ENCODE measurements at regions not wholly inside any gene's neighbourhood (a gene's known extent, or its start where the extent isn't known, plus 50 kb on each side); places are given as distances from the start of the nearest gene placed in this dataset.

- H3K27ac Mint-ChIP-seq: no peak overlapping the region
- no peak for DNase-seq
- peaks cover 4% of the 10 kb centered on the region for H3K9me3 Mint-ChIP-seq
- no peak overlapping the region for H3K4me3 Mint-ChIP-seq
- H3K27me3 Mint-ChIP-seq: no peaks in the 10 kb centered on the region
- peaks cover 6% of the 10 kb centered on the region for H3K36me3 Mint-ChIP-seq
- H3K4me1 Mint-ChIP-seq: peaks cover 19% of the 10 kb centered on the region
These were observed 130.8 kb downstream of the DNAJB6 start for GRCh38 chr7:157467496-157468212.

DNA sequence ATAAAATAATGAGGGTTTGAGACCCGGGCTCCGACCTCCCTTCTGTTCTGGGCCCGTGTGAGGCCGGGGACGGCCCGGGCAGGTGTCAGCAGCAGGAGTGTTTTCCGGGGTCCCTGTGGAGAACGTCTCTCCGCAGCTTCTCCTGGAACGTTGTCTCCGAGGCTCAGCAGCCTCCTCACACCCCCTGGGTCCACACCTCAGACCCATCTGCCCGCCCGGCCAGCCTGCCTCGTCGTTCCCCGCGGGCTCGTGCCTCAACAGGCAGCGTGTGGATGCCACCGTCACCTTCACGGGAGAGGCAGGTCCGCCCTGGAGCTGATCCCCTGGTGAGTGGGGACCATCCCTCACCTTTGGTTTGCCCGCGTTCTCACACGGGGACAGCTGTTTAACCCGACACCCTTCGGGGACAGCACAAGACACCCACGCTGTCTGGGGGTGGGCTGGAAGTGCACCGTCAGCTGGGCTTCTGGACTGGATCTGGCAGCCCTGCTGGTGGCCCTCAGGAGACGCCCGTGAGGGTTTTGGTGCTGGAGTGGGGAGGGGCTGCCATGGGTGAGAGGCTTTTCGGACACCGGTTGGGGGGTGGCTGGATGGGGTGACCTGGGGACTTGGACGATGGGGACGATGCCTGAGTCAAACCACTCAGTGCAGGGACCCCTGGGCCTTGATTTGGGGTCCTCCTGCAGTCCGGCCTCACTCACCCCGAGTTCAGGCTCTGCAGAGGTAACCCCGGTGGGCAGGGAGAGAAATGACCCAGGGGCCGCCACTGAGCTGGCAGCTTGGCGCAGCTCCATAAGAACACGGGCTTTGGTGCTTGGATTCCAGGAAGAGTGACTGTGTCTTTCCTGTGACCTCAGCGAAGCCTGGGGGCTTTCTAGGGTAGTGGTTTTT lies 131.7 kb downstream of the DNAJB6 start:
- H3K4me3 Mint-ChIP-seq: no peak overlapping the region
- no peak for DNase-seq
- peaks cover 18% of the 10 kb centered on the region for H3K4me1 Mint-ChIP-seq
- no peaks in the 10 kb centered on the region for H3K27me3 Mint-ChIP-seq
- peaks cover 12% of the 10 kb centered on the region for H3K9me3 Mint-ChIP-seq
- H3K27ac Mint-ChIP-seq: no peak overlapping the region
- peaks cover 14% of the 10 kb centered on the region for H3K36me3 Mint-ChIP-seq

- Mint-ChIP-seq H3K9me3 (peaks cover 17% of the 10 kb centered on the region), H3K4me3 (no peak overlapping the region), H3K4me1 (peaks cover 18% of the 10 kb centered on the region), H3K36me3 (peaks cover 20% of the 10 kb centered on the region), H3K27ac (no peak overlapping the region), H3K27me3 (no peaks in the 10 kb centered on the region)
- DNase-seq: no peak
These were observed 132.6 kb downstream of the DNAJB6 start for GRCh38 chr7:157469181-157470016.

DNA sequence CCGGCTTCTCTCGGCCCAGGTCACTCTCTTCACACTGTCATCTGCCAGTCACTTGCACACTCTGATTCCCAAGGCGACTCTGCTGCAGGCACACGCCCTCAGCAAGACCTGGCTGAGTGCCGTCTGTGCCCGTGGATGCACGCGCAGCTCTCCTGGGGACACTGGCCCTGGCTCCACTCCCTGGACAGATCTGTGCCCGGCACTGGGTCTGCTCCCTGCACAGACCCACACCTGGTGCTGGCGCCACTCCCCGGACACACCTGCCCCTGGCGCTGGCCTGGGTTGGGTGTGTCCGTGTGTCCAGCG lies 133.2 kb downstream of the DNAJB6 start:
- no peaks in the 10 kb centered on the region for H3K27me3 Mint-ChIP-seq
- H3K36me3 Mint-ChIP-seq: peaks cover 24% of the 10 kb centered on the region
- H3K4me3 Mint-ChIP-seq: no peak overlapping the region

GRCh38 chr7:157470701-157471131 lies 133.9 kb downstream of the DNAJB6 start:
- Mint-ChIP-seq H3K9me3 (peaks cover 23% of the 10 kb centered on the region), H3K27me3 (no peaks in the 10 kb centered on the region), H3K4me3 (no peak overlapping the region), H3K36me3 (peaks cover 25% of the 10 kb centered on the region), H3K4me1 (peaks cover 18% of the 10 kb centered on the region), H3K27ac (no peak overlapping the region)
- no peak for DNase-seq

More for the DNA sequence above, 133.2 kb downstream of the DNAJB6 start:
- Mint-ChIP-seq H3K4me1 (peaks cover 18% of the 10 kb centered on the region), H3K27ac (no peak overlapping the region), H3K9me3 (peaks cover 22% of the 10 kb centered on the region)
- no peak for DNase-seq

- Mint-ChIP-seq H3K4me3 (no peak overlapping the region), H3K9me3 (peaks cover 23% of the 10 kb centered on the region), H3K36me3 (peaks cover 25% of the 10 kb centered on the region), H3K4me1 (peaks cover 18% of the 10 kb centered on the region), H3K27me3 (no peaks in the 10 kb centered on the region), H3K27ac (no peak overlapping the region)
- no peak for DNase-seq
These were observed 134.7 kb downstream of the DNAJB6 start for GRCh38 chr7:157471259-157472125.

GRCh38 chr7:157472311-157473050 lies 135.7 kb downstream of the DNAJB6 start:
- Mint-ChIP-seq H3K4me3 (no peak overlapping the region), H3K27me3 (no peaks in the 10 kb centered on the region), H3K9me3 (peaks cover 23% of the 10 kb centered on the region), H3K4me1 (peaks cover 21% of the 10 kb centered on the region), H3K36me3 (peaks cover 25% of the 10 kb centered on the region), H3K27ac (no peak overlapping the region)
- no peak for DNase-seq

DNA sequence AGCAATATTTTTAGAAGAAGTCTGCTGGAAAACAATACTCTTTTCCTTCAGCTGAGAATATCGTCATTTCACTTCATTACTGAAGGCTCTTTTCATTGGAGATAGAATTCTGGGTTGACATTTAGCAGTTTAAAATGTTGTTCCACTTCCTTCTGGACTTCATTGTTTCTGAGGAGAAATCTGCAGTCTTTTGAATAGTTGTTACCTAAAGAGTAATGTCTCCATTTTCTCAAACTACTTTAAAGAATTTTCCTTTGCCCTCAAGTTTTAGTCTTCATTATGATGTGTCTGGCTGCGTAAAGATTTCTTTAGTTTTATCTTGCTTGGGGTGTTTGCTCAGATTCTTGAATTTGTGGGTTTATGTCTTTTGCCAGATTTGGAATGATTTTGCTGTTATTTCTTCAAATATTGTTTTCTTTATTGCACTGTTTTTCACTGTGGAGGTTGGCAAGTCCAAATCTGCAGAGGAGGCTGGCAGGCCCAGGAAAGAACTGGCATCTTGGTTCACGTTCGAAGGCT lies 136.3 kb downstream of the DNAJB6 start:
- no peaks in the 10 kb centered on the region for H3K27me3 Mint-ChIP-seq
- H3K36me3 Mint-ChIP-seq: peaks cover 25% of the 10 kb centered on the region
- peak overlapping the region; percentile 8 for H3K27ac Mint-ChIP-seq
- H3K9me3 Mint-ChIP-seq: peaks cover 23% of the 10 kb centered on the region
- H3K4me1 Mint-ChIP-seq: peaks cover 24% of the 10 kb centered on the region
- DNase-seq: no peak
- no peak overlapping the region for H3K4me3 Mint-ChIP-seq

GRCh38 chr7:157474685-157475084 lies 137.9 kb downstream of the DNAJB6 start:
- no peak for DNase-seq
- H3K36me3 Mint-ChIP-seq: peaks cover 25% of the 10 kb centered on the region
- no peaks in the 10 kb centered on the region for H3K27me3 Mint-ChIP-seq
- H3K27ac Mint-ChIP-seq: no peak overlapping the region
- peaks cover 23% of the 10 kb centered on the region for H3K9me3 Mint-ChIP-seq
- H3K4me3 Mint-ChIP-seq: no peak overlapping the region
- H3K4me1 Mint-ChIP-seq: peaks cover 24% of the 10 kb centered on the region

DNA sequence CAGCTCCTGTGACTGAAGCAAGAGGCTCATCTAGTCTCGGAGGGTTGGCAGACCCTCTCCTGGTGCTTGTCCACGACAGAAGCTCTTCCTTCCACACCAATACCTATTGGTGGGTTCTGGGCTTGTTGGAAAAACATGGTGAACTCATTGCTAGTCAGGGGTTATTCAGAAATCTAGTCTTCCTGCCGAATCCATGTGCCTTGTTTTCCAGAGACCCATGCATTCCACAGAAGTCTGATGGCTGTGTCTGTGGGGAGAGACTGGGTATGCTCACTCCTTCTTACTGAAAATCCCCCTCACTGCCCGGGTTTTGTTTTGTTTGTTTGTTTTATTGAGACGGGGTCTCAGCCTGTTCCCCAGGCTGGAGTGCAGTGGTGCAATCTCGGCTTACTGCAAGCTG lies 138.3 kb downstream of the DNAJB6 start:
- Mint-ChIP-seq H3K27ac (no peak overlapping the region), H3K36me3 (peaks cover 25% of the 10 kb centered on the region), H3K4me3 (no peak overlapping the region), H3K27me3 (no peaks in the 10 kb centered on the region), H3K4me1 (peaks cover 24% of the 10 kb centered on the region), H3K9me3 (peaks cover 23% of the 10 kb centered on the region)
- DNase-seq: no peak

DNA sequence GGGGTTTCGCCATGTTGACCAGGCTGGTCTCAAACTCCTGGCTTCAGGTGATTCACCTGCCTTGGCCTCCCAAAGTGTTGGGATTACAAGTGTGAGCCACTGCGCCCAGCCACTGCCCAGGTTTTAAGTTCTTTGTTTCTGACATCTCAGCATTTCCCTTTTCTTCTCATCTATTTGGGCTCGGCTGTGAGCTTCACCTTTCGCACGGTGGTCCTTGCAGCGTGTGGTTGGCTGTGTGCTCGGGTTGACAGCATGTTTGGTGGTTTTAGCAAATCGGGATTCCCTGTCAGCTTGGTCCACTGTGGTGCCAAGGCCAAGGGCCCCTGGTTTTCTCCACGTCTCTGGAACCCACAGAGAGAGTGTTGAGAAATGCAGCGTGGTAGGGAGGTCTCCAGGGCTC lies 138.8 kb downstream of the DNAJB6 start:
- DNase-seq: no peak
- Mint-ChIP-seq H3K27ac (no peak overlapping the region), H3K36me3 (peaks cover 25% of the 10 kb centered on the region), H3K4me1 (peaks cover 24% of the 10 kb centered on the region), H3K4me3 (no peak overlapping the region), H3K27me3 (no peaks in the 10 kb centered on the region), H3K9me3 (peaks cover 23% of the 10 kb centered on the region)

DNA sequence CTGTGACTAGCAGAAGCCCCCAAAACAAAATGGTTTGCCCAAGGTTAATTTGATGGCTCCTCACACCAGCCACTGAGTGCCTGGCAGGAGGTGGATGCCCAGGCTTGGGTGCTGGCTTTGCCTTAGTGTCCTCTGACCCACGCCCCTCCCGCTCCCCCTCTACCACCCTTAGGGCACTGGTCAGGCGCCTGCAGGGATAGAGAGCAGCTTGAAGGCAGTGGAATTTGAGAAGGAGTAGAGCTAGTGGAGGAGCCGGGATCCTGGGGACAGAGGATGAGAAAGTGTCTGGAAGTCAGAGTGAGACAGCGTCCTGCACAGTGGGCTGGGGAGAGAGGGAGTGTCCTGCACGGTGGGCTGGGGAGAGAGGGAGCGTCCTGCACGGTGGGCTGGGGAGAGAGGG lies 139.4 kb downstream of the DNAJB6 start:
- no peaks in the 10 kb centered on the region for H3K27me3 Mint-ChIP-seq
- H3K27ac Mint-ChIP-seq: no peak overlapping the region
- peaks cover 25% of the 10 kb centered on the region for H3K36me3 Mint-ChIP-seq
- H3K4me3 Mint-ChIP-seq: no peak overlapping the region
- no peak for DNase-seq
- H3K4me1 Mint-ChIP-seq: peaks cover 18% of the 10 kb centered on the region
- H3K9me3 Mint-ChIP-seq: peaks cover 23% of the 10 kb centered on the region

DNA sequence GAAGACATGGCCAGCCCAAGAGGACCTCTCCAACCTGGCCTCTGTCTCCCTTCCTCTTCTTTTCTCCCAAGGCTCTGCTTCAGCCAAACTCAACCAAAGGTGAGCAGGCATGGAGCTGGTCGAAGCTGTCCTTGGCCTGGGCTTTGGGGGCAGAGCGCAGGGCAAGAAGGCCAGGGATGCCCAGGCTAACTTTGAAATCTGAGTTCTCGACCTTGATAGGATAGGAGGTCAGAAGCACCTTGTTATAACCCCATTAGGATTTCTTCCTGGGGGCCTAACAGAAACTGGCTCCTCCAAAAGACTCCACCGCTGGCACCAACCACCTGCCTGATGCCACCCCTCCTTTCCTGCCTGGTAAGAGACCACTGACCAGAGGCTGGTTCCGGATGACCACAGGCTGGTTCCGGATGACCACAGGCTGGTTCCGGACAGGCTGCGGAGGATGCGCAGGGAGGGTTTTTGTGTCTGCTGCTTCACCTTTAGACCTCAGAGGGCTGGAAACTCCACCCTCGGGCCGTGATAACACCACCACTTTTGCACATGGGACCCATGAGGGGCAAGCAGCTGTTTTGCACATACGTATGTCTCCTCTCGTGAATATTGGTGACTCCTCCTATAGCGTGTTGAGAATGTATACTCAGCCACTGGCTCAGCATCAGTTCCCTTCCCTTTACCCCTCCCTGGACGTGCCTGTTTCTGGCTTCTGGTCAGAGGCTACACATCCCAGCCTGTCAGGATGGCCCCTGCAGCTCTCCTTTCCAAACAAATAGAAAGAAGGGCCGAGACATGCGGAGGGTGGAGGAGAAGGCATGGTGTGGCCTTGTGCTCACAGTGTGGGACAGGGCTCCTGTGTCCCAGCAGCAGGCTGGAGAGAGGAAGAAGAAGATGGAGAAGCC lies 140.1 kb downstream of the DNAJB6 start:
- no peak overlapping the region for H3K27ac Mint-ChIP-seq
- no peak for DNase-seq
- peaks cover 23% of the 10 kb centered on the region for H3K9me3 Mint-ChIP-seq
- peaks cover 11% of the 10 kb centered on the region for H3K4me1 Mint-ChIP-seq
- H3K36me3 Mint-ChIP-seq: peaks cover 22% of the 10 kb centered on the region
- H3K4me3 Mint-ChIP-seq: no peak overlapping the region
- H3K27me3 Mint-ChIP-seq: no peaks in the 10 kb centered on the region

Data from activated naive CD8-positive, alpha-beta T cell treated with anti-CD3 and anti-CD28 coated beads for 36 hours (primary cell).